ENCODE measurements at regions not wholly inside any gene's neighbourhood (a gene's known extent, or its start where the extent isn't known, plus 50 kb on each side); places are given as distances from the start of the nearest gene placed in this dataset.

DNA sequence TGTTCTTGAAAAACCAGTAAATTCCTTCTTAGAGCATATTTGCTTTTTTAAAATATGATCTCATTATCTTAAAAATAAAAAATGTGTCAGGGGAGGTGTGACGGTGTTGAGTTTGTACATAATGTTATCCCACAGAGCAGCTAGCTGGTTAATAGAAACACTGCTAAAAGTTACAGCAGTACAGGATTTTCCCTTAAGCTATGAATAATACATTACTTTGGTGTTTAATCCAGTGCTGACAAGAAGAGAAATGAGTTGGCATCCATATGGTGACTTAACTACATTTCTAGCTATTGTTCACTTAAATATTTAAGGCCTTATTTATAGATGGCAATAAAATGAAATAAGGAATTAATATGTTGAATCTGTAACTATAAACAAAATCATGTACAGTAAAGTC lies 883.1 kb downstream of the CDH18 start:
- H3K9me3 ChIP-seq (ENCODE audit: control insufficient read depth, insufficient read depth, low read length), result no peaks in the 10 kb centered on the region
- H3K27me3 ChIP-seq (ENCODE audit: control insufficient read depth, low read length), result no peaks in the 10 kb centered on the region
- no peak overlapping the region for H3K27ac ChIP-seq (ENCODE audit: low read depth, low read length)
- no peaks in the 10 kb centered on the region for H4K20me1 ChIP-seq (ENCODE audit: control insufficient read depth, insufficient read depth, low read depth, low read length)
- H3K4me2 ChIP-seq (ENCODE audit: low read length), result no peak overlapping the region
- no peaks in the 10 kb centered on the region for H3K9me2 ChIP-seq (replicated peaks; ENCODE audit: control insufficient read depth, low read length)
- no peak for TF ChIP-seq EZH2phosphoT487 (IDR thresholded peaks at IDR 0.05; ENCODE audit: borderline replicate concordance, low read length)
- TF ChIP-seq, protein P1, sequence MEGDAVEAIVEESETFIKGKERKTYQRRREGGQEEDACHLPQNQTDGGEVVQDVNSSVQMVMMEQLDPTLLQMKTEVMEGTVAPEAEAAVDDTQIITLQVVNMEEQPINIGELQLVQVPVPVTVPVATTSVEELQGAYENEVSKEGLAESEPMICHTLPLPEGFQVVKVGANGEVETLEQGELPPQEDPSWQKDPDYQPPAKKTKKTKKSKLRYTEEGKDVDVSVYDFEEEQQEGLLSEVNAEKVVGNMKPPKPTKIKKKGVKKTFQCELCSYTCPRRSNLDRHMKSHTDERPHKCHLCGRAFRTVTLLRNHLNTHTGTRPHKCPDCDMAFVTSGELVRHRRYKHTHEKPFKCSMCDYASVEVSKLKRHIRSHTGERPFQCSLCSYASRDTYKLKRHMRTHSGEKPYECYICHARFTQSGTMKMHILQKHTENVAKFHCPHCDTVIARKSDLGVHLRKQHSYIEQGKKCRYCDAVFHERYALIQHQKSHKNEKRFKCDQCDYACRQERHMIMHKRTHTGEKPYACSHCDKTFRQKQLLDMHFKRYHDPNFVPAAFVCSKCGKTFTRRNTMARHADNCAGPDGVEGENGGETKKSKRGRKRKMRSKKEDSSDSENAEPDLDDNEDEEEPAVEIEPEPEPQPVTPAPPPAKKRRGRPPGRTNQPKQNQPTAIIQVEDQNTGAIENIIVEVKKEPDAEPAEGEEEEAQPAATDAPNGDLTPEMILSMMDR (IDR thresholded peaks at IDR 0.05; ENCODE audit: low read depth, low read length, poor library complexity, severe bottlenecking), result no peak
- H3K79me2 ChIP-seq (ENCODE audit: control insufficient read depth, low read length), result no peaks in the 10 kb centered on the region
- no peak overlapping the region for H3K4me3 ChIP-seq (ENCODE audit: low read length)
- no peaks in the 10 kb centered on the region for H3K4me1 ChIP-seq (ENCODE audit: control insufficient read depth, low read length)
- no peaks in the 10 kb centered on the region for H3F3A ChIP-seq (ENCODE audit: control insufficient read depth, insufficient read depth)
- no peaks in the 10 kb centered on the region for H3K36me3 ChIP-seq (ENCODE audit: control insufficient read depth, low read length)

DNA sequence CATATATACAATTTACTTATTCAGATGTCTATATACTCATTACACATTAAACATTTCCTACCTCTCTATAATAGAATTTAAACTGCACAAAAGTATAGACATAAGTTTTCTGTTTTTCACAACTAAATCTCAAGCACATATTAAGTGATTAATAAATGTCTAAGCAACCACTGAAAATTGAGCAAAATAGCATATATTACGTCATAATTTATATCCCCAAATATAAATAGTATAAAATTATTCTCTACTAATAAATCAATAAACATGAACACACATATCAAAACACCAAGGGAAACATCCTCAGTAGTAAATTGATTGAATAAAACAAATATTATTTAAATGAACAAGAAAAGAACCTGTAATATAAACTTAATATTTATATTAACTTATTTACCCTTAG lies 865.1 kb downstream of the CDH18 start:
- no peak for TF ChIP-seq EZH2phosphoT487 (IDR thresholded peaks at IDR 0.05; ENCODE audit: borderline replicate concordance, low read length)
- TF ChIP-seq, protein P1 (IDR thresholded peaks at IDR 0.05; ENCODE audit: low read depth, low read length, poor library complexity, severe bottlenecking), result no peak
- H3K9me3 ChIP-seq (ENCODE audit: control insufficient read depth, insufficient read depth, low read length), result no peaks in the 10 kb centered on the region
- no peak overlapping the region for H3K27ac ChIP-seq (ENCODE audit: low read depth, low read length)
- no peaks in the 10 kb centered on the region for H3K27me3 ChIP-seq (ENCODE audit: control insufficient read depth, low read length)
- H4K20me1 ChIP-seq (ENCODE audit: control insufficient read depth, insufficient read depth, low read depth, low read length), result no peaks in the 10 kb centered on the region
- H3K36me3 ChIP-seq (ENCODE audit: control insufficient read depth, low read length), result no peaks in the 10 kb centered on the region
- no peaks in the 10 kb centered on the region for H3K9me2 ChIP-seq (replicated peaks; ENCODE audit: control insufficient read depth, low read length)
- no peaks in the 10 kb centered on the region for H3K4me1 ChIP-seq (ENCODE audit: control insufficient read depth, low read length)
- no peak overlapping the region for H3K4me3 ChIP-seq (ENCODE audit: low read length)
- no peaks in the 10 kb centered on the region for H3F3A ChIP-seq (ENCODE audit: control insufficient read depth, insufficient read depth)
- H3K4me2 ChIP-seq (ENCODE audit: low read length), result no peak overlapping the region
- no peaks in the 10 kb centered on the region for H3K79me2 ChIP-seq (ENCODE audit: control insufficient read depth, low read length)

DNA sequence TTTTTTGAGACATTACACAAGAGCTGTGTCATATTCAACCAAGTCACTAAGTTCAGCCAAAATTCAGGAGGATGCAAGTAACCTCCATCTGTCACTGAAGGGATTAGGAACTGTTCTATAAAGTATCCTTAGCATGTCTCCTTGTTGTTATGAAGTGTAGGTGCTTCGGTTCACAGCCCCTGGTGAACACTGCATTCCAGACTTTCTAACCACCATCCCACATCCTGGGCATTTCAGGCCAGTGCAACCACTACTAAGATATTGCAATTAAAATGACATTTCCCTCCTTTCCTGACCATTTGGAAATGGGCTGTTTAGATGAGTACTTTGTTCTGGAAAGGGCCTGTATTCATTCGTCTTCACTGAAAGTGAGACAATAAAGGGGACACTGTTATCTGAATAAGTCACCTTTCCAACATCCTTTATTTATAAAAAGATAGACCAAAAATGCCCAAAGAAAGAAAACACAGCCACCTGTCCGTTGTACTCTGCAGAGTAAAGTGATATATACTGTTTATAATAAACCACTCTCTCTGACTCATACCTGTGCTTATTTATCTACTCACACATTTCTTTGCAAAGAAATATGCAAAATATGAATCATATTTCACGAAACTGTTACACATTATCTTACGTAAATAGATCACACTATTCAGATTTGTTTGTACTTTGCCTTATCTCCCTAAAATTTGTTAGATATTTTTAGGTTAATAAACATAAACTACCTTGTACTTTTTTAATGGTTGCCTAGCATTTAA lies 861.9 kb downstream of the CDH18 start:
- no peaks in the 10 kb centered on the region for H3F3A ChIP-seq (ENCODE audit: control insufficient read depth, insufficient read depth)
- H3K27me3 ChIP-seq (ENCODE audit: control insufficient read depth, low read length), result no peaks in the 10 kb centered on the region
- H3K4me1 ChIP-seq (ENCODE audit: control insufficient read depth, low read length), result no peaks in the 10 kb centered on the region
- H3K27ac ChIP-seq (ENCODE audit: low read depth, low read length), result no peak overlapping the region
- H4K20me1 ChIP-seq (ENCODE audit: control insufficient read depth, insufficient read depth, low read depth, low read length), result no peaks in the 10 kb centered on the region
- no peaks in the 10 kb centered on the region for H3K79me2 ChIP-seq (ENCODE audit: control insufficient read depth, low read length)
- H3K4me3 ChIP-seq (ENCODE audit: low read length), result no peak overlapping the region
- H3K9me2 ChIP-seq (replicated peaks; ENCODE audit: control insufficient read depth, low read length), result no peaks in the 10 kb centered on the region
- H3K36me3 ChIP-seq (ENCODE audit: control insufficient read depth, low read length), result no peaks in the 10 kb centered on the region
- no peak for TF ChIP-seq EZH2phosphoT487 (IDR thresholded peaks at IDR 0.05; ENCODE audit: borderline replicate concordance, low read length)
- TF ChIP-seq, protein P1 (IDR thresholded peaks at IDR 0.05; ENCODE audit: low read depth, low read length, poor library complexity, severe bottlenecking), result no peak
- H3K9me3 ChIP-seq (ENCODE audit: control insufficient read depth, insufficient read depth, low read length), result no peaks in the 10 kb centered on the region
- no peak overlapping the region for H3K4me2 ChIP-seq (ENCODE audit: low read length)
